NCI-H2107 treated with DMSO at 0.1 percent for 48 hours (cell line): ENCODE measurements at regions not wholly inside any gene's neighbourhood (a gene's known extent, or its start where the extent isn't known, plus 50 kb on each side); places are given as distances from the start of the nearest gene placed in this dataset.

Source experiments
- DNase-seq: peaks from one replicate; lab custom pipeline; 2025; ENCODE audit not compliant: unreplicated experiment; lab: John Stamatoyannopoulos, UW

- no peak for DNase-seq
Observed at GRCh38 chr5:135667673-135668072, 88.9 kb upstream of the CXCL14 start.

- DNase-seq = no peak
Observed at GRCh38 chr5:135667204-135667603, 88.4 kb upstream of the CXCL14 start.

- DNase-seq = no peak
Observed at GRCh38 chr5:135662683-135663082, 83.9 kb upstream of the CXCL14 start.

GRCh38 chr5:135662061-135662481, 83.3 kb upstream of the CXCL14 start:
- no peak for DNase-seq

GRCh38 chr5:135660826-135661575, 82.2 kb upstream of the CXCL14 start:
- peak; percentile 30 for DNase-seq

- no peak for DNase-seq
Observed at GRCh38 chr5:135657536-135658305, 78.9 kb upstream of the CXCL14 start.

- no peak for DNase-seq
Observed at GRCh38 chr5:135655468-135655815, 76.7 kb upstream of the CXCL14 start.

GRCh38 chr5:135654761-135655467, 76.1 kb upstream of the CXCL14 start:
- DNase-seq = no peak

- DNase-seq = no peak
Observed at GRCh38 chr5:135651156-135651555, 72.4 kb upstream of the CXCL14 start.

- no peak for DNase-seq
Observed at GRCh38 chr5:135650081-135650480, 71.3 kb upstream of the CXCL14 start.

- no peak for DNase-seq
Observed at GRCh38 chr5:135649435-135649834, 70.6 kb upstream of the CXCL14 start.

GRCh38 chr5:135648116-135648515, 69.3 kb upstream of the CXCL14 start:
- no peak for DNase-seq

GRCh38 chr5:135645336-135646180, 66.8 kb upstream of the CXCL14 start:
- no peak for DNase-seq

- DNase-seq = no peak
Observed at GRCh38 chr5:135644816-135645215, 66.0 kb upstream of the CXCL14 start.

GRCh38 chr5:135643881-135644766, 65.3 kb upstream of the CXCL14 start:
- DNase-seq = no peak

- no peak for DNase-seq
Observed at GRCh38 chr5:135642934-135643333, 64.1 kb upstream of the CXCL14 start.

GRCh38 chr5:135642488-135642870, 63.7 kb upstream of the CXCL14 start:
- DNase-seq = no peak

GRCh38 chr5:135641734-135642487, 63.1 kb upstream of the CXCL14 start:
- DNase-seq = no peak

GRCh38 chr5:135641319-135641718, 62.5 kb upstream of the CXCL14 start:
- no peak for DNase-seq
